ENCODE measurements at regions not wholly inside any gene's neighbourhood (a gene's known extent, or its start where the extent isn't known, plus 50 kb on each side); places are given as distances from the start of the nearest gene placed in this dataset.

DNA sequence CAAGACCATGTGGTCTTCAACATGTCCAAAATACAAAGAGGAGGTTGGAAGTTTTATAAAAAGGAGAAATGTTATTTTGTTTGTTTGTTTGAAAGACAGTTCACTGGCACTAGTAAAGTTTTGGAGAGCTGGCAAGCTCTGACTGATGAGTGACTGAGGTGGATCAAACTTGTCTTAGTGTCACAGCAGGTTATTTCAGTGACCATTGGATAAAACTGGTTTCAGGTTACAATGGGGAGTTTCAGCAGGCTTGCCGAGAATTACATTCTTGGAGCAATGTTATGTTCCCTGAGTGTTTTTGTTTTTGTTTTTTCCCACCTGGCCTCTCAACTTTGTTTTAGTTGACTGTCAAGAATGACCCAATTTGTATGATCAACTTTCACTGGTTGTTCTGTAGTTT, 414.5 kb upstream of the ARHGEF26 start:
- H3K79me2 ChIP-seq (ENCODE audit: low read length), result no peaks in the 10 kb centered on the region
- no peak overlapping the region for H3K9ac ChIP-seq (ENCODE audit: low read length)
- no peaks in the 10 kb centered on the region for H3K4me1 ChIP-seq (ENCODE audit: low read length)
- no peak overlapping the region for H3K4me3 ChIP-seq (ENCODE audit: low read length)
- H3K27ac ChIP-seq (ENCODE audit: low read length), result no peak overlapping the region
- no peaks in the 10 kb centered on the region for H3K27me3 ChIP-seq (ENCODE audit: low read depth, low read length)
- H2AFZ ChIP-seq (ENCODE audit: low read depth, low read length), result no peak overlapping the region
- no peaks in the 10 kb centered on the region for H3K9me3 ChIP-seq (ENCODE audit: insufficient read depth, low read length)
- no peaks in the 10 kb centered on the region for H3K36me3 ChIP-seq (replicated peaks; ENCODE audit: low read depth, low read length)
- TF ChIP-seq, protein P1, sequence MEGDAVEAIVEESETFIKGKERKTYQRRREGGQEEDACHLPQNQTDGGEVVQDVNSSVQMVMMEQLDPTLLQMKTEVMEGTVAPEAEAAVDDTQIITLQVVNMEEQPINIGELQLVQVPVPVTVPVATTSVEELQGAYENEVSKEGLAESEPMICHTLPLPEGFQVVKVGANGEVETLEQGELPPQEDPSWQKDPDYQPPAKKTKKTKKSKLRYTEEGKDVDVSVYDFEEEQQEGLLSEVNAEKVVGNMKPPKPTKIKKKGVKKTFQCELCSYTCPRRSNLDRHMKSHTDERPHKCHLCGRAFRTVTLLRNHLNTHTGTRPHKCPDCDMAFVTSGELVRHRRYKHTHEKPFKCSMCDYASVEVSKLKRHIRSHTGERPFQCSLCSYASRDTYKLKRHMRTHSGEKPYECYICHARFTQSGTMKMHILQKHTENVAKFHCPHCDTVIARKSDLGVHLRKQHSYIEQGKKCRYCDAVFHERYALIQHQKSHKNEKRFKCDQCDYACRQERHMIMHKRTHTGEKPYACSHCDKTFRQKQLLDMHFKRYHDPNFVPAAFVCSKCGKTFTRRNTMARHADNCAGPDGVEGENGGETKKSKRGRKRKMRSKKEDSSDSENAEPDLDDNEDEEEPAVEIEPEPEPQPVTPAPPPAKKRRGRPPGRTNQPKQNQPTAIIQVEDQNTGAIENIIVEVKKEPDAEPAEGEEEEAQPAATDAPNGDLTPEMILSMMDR (IDR thresholded peaks at IDR 0.05; ENCODE audit: low read depth, low read length), result no peak
- TF ChIP-seq EZH2phosphoT487 (IDR thresholded peaks at IDR 0.05; ENCODE audit: low read depth), result no peak
- no peaks in the 10 kb centered on the region for H4K20me1 ChIP-seq (ENCODE audit: insufficient read depth, low read length)
- H3K4me2 ChIP-seq (ENCODE audit: low read length), result no peak overlapping the region

DNA sequence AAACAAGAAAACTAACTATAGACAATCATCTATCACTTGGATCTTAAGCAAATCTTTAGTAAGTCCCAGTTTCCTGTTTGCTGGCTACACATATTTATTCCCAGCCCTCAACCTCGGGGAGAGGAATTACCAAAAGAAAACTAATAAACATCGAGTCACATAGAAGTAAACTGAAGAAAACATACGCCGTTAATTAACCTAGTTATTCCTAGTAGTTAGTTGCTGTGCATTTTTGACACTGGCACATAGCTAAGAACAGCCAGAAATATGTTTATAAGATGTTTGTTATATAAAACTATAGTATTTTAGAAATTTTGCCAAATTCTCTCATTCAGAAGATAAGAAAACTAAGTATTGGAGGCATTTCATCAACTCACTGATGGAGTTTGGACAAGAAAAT, 407.2 kb upstream of the ARHGEF26 start:
- Histone ChIP-seq H3K79me2 (ENCODE audit: low read length) (no peaks in the 10 kb centered on the region), H3K4me1 (ENCODE audit: low read length) (peaks cover 14% of the 10 kb centered on the region), H3K4me2 (ENCODE audit: low read length) (peak overlapping the region; percentile 43; the same call in 1 of the 2 replicates), H2AFZ (ENCODE audit: low read depth, low read length) (no peak overlapping the region), H3K9me3 (ENCODE audit: insufficient read depth, low read length) (no peaks in the 10 kb centered on the region), H3K27ac (ENCODE audit: low read length) (no peak overlapping the region), H3K9ac (ENCODE audit: low read length) (no peak overlapping the region), H3K4me3 (ENCODE audit: low read length) (no peak overlapping the region), H3K27me3 (ENCODE audit: low read depth, low read length) (no peaks in the 10 kb centered on the region), H3K36me3 (replicated peaks; ENCODE audit: low read depth, low read length) (no peaks in the 10 kb centered on the region), H4K20me1 (ENCODE audit: insufficient read depth, low read length) (no peaks in the 10 kb centered on the region)
- TF ChIP-seq EZH2phosphoT487 (IDR thresholded peaks at IDR 0.05; ENCODE audit: low read depth), result no peak
- TF ChIP-seq, protein P1 (IDR thresholded peaks at IDR 0.05; ENCODE audit: low read depth, low read length), result no peak

DNA sequence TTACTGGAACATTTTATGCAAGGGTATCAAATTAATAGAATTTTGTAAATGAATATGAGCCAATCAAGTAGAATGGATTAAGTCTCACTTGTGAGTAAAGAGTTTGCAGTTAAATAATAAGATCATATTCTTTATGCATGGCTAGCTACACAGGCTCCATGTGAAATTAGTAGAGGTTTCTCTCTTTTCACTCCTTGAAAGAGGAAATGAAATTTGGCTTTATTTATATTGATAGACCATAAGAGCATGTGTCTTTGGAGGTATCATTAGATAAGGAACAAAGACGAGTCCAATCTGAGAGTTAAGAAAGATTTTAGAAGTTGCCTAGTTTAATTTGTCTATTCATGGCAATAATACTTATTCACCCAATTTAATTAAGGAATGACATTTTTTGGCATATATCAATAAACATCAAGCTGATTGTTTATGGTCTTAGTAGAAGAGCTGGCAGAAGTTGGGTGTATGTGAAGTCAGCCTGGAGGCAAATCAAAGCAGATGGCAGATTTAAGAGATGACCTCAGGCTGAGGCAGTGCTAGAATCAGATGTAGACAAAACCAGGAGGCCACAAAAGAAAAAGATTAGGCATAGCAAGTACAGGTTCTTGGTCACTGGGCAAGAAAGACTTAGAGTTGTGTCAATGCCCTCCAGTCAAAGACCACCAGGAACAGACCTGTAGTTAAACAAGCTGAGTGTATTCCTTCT, 406.5 kb upstream of the ARHGEF26 start:
- Histone ChIP-seq H3K27me3 (ENCODE audit: low read depth, low read length) (no peaks in the 10 kb centered on the region), H3K36me3 (replicated peaks; ENCODE audit: low read depth, low read length) (no peaks in the 10 kb centered on the region), H3K9ac (ENCODE audit: low read length) (no peak overlapping the region), H3K4me1 (ENCODE audit: low read length) (peaks cover 14% of the 10 kb centered on the region), H3K79me2 (ENCODE audit: low read length) (no peaks in the 10 kb centered on the region), H3K4me2 (ENCODE audit: low read length) (peak overlapping the region; percentile 43), H3K9me3 (ENCODE audit: insufficient read depth, low read length) (no peaks in the 10 kb centered on the region), H3K4me3 (ENCODE audit: low read length) (no peak overlapping the region), H4K20me1 (ENCODE audit: insufficient read depth, low read length) (no peaks in the 10 kb centered on the region), H2AFZ (ENCODE audit: low read depth, low read length) (no peak overlapping the region), H3K27ac (ENCODE audit: low read length) (no peak overlapping the region)
- TF ChIP-seq, protein P1 (IDR thresholded peaks at IDR 0.05; ENCODE audit: low read depth, low read length), result no peak
- no peak for TF ChIP-seq EZH2phosphoT487 (IDR thresholded peaks at IDR 0.05; ENCODE audit: low read depth)

- no peaks in the 10 kb centered on the region for H4K20me1 ChIP-seq (ENCODE audit: insufficient read depth, low read length)
- no peak overlapping the region for H2AFZ ChIP-seq (ENCODE audit: low read depth, low read length)
- H3K27ac ChIP-seq (ENCODE audit: low read length), result no peak overlapping the region
- no peaks in the 10 kb centered on the region for H3K9me3 ChIP-seq (ENCODE audit: insufficient read depth, low read length)
- TF ChIP-seq EZH2phosphoT487 (IDR thresholded peaks at IDR 0.05; ENCODE audit: low read depth), result no peak
- TF ChIP-seq, protein P1 (IDR thresholded peaks at IDR 0.05; ENCODE audit: low read depth, low read length), result no peak
- H3K4me3 ChIP-seq (ENCODE audit: low read length), result no peak overlapping the region
- H3K4me2 ChIP-seq (ENCODE audit: low read length), result no peak overlapping the region
- no peaks in the 10 kb centered on the region for H3K36me3 ChIP-seq (replicated peaks; ENCODE audit: low read depth, low read length)
- no peak overlapping the region for H3K9ac ChIP-seq (ENCODE audit: low read length)
- no peaks in the 10 kb centered on the region for H3K79me2 ChIP-seq (ENCODE audit: low read length)
- no peaks in the 10 kb centered on the region for H3K27me3 ChIP-seq (ENCODE audit: low read depth, low read length)
- no peaks in the 10 kb centered on the region for H3K4me1 ChIP-seq (ENCODE audit: low read length)
These were observed 399.0 kb upstream of the ARHGEF26 start for GRCh38 chr3:153722157-153722556.
